ENCODE measurements at regions not wholly inside any gene's neighbourhood (a gene's known extent, or its start where the extent isn't known, plus 50 kb on each side); places are given as distances from the start of the nearest gene placed in this dataset.
"Not testable (repeated sequence)": the region's sequence is repeated elsewhere in the genome, so short reads cannot be mapped to it uniquely, and the experiment has no call there.

DNA sequence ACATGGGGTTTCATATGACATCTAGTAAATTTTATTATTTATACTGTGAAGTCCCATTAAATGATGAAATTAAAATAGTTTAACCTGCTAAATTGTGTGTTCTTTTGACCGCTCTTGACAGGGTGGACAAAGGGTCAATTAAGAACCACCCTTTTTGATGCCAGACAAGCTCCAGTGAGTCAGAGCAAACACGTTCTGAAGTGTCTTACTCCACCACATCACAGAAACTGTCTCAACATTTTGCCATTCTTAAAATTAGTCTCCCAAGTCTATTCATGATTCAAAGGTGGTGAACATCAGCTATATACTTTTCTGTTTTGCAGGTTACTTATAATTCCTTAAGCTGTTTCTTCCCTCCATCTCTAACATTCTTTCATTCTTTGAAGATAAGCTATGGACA, 142.1 kb downstream of the SPATA31A6 start:
- DNase-seq (ENCODE audit: low spot score), result not testable (repeated sequence)

DNA sequence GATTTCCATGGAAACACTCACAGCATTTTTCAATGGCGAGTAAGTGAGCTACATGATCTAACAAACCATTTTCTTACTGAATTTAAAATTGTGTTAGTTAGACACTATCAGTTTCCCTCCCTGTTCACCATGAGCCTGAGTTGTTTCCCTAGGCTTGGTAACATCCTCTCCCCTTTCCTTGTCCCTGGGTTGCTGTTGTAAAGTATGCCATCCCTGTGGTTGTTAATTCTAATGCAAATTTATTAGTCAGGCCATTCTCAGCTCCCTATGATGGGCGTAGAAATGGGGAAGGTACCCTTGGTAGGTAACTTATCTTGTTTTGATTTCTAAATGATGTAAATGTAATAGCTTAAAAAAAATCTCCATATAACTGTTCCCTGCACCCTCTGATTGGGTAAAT, 143.0 kb downstream of the SPATA31A6 start:
- not testable (repeated sequence) for DNase-seq (ENCODE audit: low spot score)

DNA sequence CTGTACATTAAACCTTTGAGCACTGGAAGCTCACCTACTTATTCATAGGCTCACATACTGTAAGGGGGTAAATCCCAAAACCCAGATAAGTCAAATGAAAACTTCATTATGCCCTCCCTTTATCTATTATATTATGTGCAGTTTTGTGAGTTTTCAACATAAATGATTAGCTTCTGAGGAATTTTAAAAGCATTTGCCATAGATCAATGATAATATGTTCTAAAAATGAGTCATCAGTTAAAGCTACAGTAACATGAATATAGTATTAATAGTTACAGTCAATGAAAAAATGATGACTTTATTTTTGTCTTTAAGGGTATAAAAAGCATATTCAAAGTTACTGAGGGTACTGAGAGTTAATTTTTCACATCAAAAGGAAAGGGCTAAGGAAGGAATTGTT, 151.9 kb downstream of the SPATA31A6 start:
- DNase-seq (ENCODE audit: low spot score), result not testable (repeated sequence)

DNA sequence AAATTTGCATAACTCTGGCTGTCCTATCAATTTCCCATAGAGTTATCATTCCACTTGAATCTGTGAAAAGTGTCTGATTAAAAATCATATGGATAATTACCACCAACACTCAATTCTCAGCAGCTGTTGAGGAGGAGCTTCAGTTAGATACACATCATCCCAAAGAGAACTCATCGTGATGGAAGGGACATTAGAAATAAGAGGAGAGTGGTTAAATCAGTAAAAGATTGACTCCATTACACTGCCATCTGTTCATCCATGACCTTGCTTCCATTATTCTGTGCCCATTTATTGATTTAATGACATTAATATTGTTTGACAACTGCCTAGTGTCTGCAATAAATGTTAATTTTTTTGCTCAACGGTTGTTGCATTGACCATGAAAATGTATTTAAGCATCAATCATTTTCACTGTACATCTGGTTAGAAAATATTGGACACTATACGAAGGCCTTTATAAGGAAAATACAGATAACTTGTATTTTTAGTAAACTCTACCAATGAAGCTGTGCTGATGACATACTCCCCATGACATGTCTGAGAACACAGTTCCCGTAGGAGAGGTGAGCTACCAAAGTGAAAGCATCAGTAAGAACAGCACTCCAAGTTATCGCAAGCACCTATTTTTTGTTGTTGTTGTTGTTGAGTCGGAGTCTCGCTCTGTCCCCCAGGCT, 152.7 kb downstream of the SPATA31A6 start:
- DNase-seq (ENCODE audit: low spot score), result not testable (repeated sequence)

DNA sequence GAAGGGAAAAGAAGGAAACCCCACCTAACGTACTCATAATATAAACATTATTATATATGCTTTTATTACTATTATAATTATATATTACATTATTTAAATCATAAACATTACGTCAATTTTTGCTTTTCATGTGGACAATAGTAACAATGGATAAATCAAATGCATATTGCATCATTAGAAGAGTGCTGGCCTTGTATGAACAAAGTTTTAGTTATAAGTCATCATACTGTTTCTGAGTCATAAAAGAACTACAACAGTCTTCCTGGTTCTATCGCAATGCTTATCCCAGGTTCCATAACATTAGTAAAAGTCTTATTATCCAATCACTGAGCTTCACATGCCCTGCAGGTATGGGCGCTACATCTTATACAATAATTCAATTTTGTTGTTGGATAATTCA, 154.8 kb downstream of the SPATA31A6 start:
- not testable (repeated sequence) for DNase-seq (ENCODE audit: low spot score)

DNA sequence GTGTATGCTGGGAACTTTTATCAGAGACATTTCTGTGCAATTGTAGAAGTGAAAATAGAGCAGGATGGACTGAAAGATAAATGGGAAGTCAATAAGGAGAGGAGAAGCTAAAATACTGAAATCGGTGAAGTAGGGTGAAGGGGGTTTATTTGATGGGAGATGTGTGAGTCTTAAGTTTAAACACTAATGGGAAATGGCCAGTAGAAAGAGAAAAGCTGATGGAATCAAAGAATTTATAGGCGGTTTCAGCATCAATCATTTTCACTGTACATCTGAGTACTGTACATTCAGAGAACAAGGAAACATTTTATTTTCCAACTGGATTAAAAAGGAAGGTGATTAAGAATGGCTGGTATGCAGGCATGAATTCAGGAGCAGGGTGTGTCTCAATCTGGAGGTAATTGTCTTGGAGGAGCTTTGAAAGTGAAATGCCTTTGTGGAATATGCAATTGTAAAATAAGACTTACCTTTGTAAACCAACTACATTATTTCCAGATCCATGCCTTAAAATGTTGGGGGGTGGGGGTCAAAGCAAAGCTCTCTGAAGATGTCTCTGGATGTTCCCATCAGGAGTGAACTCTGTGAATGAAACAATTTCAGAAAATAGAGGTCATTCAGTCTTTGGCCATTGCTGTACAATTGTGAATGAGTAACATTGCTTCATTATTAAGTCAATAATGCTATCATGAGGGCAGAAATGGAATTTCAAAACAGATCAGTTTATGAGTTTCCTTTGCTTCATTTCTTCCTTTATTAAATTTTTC, 156.4 kb downstream of the SPATA31A6 start:
- not testable (repeated sequence) for DNase-seq (ENCODE audit: low spot score)

DNA sequence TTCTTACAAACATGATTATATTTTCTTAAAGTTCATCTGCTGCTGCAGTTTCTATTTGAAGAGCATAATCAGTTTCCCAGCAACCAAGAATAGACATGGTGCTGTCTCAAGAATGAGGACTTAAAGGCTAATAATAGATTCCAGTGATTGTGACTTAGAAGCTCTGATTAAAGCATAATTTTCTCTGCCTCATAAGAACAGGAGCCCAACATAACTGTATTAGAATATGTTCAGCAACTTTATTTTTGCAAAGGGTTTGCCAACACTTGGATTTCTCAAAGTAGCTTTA, 156.9 kb downstream of the SPATA31A6 start:
- DNase-seq (ENCODE audit: low spot score), result not testable (repeated sequence)

DNA sequence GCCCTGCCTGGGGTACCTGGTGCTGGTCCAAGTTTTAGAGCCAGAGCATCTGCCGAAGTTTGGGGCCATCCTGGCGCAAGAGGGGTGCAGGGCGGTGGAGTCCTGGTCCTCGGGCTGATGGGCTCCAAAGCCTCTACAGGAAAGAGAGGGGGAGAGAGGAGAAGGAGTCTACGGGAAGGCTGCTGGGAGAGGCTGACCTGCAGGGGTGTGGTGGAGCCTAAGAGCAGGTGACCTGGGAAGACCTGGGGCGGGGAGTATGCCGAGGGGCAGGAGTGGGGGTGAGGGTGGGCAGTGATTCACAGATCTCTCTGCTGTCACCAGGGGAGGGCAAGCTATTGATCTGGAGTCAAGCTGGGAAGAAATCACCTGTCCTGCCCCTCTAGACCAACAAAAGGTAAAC, 158.4 kb downstream of the SPATA31A6 start:
- DNase-seq (ENCODE audit: low spot score), result not testable (repeated sequence)

DNA sequence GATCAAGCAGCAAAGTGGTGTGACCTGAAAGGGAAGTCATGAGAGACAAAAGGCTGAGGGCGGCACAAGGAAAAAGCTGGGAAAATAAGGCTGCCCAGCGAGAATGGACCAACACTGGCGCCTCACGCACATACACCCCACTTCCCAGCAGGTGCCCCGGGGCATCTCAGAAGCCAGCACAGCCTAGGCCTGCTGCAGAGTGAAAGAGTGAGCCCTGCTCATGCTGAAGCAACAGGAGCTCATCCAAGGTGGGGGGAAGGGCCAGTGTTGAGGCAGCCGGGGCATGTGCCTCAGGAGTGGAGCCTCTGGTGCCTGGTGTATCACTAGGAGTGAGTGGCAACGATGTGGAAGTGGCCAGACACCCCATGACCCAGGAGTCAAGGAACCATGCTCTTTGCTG, 158.8 kb downstream of the SPATA31A6 start:
- not testable (repeated sequence) for DNase-seq (ENCODE audit: low spot score)

DNA sequence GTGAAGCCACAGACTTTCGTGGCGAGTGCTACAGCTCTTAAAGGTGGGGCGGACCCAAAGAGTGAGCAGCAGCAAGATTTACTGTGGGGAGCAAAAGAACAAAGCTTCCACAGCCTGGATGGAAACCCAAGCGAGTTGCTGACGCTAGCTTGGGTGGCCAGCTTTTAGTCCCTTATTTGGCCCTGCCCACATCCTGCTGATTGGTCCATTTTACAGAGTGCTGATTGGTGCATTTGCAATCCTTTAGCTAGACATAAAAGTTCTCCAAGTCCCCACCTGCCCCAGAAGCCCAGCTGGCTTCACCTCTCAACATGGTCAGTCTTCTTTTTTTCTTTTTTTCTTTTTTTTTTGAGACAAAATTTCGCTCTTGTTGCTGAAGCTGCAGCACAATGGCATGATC, 161.0 kb downstream of the SPATA31A6 start:
- DNase-seq (ENCODE audit: low spot score), result not testable (repeated sequence)

DNA sequence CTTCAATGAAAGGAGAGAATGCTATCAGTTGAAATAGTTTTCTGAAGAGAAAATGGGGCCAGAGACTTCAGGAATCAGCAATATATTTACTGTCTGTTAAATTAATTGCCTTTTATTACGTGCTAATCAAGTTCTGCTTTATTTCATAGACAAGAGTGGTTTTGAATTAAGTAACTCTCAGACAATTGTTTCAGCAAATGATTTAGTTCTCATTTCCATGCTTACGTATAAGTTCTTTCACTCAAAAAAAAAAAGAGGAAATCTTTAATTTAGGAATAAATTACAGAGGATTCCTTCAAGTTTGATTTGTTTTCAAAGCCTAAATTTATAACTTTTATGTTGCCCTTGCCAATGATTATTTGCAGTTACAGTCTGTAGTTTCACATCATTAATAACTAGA, 163.5 kb downstream of the SPATA31A6 start:
- DNase-seq (ENCODE audit: low spot score), result not testable (repeated sequence)

DNA sequence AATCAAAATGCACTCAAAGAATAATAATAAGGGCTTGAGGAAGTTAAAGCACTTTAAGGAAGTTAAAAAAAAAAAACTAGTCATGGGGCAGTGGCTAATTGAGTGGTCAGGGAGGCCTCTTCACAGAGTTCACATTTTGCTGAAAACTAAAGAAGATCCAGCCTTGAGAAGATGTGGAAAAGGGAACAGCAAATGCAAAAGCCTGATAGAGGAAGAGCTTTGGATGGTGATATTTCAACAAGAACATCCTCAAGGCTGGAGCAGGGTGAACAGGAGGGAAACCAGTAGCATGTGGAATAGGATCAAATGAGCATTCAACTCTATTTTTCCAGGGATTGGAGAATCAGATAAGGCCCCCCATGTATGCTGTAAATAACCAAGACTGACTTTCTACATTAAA, 165.7 kb downstream of the SPATA31A6 start:
- DNase-seq (ENCODE audit: low spot score), result not testable (repeated sequence)

DNA sequence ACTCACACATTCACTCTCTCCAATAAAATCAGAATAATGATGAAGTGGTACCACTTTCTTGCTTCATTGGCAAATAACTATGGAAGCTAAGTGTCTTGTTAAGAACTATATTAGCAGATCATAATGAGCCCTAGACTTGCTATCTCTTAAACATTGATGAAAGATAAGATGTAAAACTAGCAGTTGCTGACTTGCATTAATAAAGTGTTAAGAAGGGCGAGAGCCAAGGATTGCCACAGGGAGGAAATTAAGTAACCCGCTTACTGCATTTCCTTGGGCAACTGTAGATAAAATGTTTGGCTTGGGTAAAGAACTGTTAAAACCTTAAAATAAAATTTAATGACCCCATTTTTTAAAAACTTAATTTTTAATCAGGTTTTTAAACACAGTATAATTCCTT, 167.0 kb downstream of the SPATA31A6 start:
- DNase-seq (ENCODE audit: low spot score), result not testable (repeated sequence)

DNA sequence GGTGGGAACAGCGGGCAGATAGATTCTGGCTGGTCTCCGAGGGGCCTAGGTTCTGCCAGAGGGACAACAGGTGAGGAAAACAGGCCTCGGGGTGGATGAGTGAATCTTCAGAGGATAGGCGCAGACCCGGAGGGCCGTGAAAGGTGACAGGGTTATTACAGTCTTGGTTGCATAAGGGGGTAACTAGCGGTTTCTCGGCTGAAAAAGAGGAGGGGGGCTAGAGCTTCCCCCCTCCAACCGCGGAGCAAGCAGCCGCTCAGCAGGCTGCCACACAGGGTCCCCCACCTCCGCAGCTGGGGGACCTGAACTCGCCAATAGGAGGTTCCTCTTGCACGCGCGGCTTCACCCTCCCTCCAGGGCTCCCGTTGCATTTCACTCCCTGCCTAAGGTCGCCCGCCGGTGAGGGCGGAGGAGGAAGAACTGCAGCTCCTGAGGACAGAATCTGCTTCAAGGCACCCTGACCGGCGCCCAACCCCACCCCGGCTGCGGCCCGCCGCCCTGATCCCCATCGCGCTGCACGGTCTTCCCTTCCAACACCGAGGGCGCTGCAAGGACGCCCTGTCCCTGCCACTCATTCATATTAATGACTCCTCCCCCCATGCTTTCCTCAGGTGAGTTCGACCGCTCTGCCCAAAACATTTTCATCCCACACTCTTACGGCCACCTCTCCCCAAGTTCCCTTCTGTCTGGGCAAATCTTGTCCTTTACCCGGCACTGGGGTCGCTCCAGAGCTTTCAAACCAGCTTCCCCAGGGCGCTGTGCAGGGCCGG, 174.3 kb downstream of the SPATA31A6 start:
- not testable (repeated sequence) for DNase-seq (ENCODE audit: low spot score)

DNA sequence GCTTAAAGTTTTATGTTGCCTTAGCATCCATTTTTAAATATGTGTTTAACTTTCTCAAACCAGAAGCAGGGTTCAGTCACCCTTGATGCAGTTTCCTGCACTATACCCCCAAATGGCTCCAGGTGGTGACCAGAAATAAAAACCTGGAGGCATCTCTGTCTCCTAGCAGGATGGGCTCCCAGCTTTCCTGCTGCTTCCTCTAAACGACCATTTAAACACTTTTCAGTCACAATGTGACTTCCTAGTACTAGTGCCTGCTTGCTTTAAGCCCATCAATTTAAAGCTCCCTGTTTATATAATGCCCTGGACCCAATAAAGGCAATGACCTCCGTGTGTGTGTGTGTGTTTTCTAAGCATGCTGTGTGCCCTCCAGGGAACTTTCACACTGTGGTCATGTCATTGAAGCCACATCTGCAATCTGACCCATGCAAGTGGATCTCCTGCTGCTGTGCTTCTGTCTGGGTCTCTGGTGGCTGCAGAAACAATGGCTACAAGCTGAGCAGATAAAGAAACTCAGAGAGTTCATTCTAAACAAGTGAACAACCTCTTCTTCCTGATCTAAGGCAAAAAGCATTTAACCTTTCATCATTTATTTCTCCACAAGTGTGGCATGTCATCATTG, 175.3 kb downstream of the SPATA31A6 start:
- not testable (repeated sequence) for DNase-seq (ENCODE audit: low spot score)

DNA sequence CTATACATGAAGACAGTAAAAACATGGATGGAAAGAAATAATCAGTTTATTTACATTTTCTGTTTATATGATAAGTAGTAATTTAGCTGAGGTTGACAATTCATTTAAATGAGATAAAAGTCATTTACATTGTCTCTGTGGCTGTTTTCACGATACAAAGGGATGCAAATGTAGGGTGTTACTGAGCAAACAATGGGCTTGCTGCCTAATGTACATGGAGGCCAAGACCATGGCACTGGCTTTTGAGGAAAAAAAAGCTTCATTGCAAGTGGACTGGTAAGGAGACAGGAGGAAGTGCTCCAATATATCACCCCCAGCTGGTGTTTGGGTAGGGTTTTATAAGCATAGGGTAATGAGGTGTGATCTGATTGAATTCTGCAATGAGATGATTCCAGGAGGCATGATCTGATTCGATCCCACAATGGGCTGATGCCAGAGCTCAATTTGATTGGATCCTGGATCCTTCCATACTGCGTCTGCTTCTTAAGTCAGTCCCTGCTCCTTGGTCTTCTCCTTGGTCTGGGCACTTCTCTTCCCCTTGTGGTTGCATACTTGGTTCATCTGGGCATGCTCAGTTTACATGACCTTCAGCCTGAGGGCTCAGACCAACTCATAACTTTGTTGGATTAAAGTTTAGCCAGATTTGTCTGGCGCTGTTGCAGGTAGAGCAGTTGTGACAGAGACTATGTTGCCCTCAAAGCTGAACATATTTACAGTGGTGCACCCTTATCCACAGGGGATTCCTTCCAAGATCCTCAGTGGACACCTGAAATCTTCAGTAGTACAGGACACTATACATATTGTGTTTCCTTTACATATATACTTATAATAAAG, 181.2 kb downstream of the SPATA31A6 start:
- DNase-seq (ENCODE audit: low spot score), result not testable (repeated sequence)

DNA sequence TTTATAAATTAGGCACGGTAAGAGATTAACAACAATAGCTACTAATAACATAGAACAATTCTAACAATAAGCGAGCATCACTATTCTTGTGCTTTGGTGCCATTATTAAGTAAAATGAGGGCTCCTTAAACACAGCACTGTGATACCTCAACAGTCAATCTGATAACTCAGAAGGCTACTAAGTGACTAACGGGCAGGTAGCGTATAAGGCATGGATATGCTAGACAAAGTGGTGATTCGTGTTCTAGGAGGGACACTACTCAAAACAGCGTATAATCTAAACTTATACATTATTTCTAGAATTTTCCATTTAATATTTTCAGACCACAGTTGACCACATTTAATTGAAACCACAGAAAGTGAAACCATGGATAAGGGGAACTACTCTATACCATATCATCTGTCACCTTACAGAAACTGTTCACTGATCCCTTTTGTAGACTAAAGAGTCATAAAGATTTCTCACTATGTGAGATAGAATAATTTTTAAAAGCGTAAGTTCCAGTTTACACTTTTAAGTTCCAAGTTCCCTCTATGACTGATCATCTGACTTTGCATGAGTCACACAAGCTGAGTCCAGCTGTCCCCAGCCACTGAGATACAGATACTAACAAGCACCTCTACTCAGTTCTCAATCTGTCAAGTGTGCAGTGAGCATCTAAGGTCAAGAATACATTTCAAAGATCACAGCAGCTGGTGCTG, 181.9 kb downstream of the SPATA31A6 start:
- DNase-seq (ENCODE audit: low spot score), result not testable (repeated sequence)

DNA sequence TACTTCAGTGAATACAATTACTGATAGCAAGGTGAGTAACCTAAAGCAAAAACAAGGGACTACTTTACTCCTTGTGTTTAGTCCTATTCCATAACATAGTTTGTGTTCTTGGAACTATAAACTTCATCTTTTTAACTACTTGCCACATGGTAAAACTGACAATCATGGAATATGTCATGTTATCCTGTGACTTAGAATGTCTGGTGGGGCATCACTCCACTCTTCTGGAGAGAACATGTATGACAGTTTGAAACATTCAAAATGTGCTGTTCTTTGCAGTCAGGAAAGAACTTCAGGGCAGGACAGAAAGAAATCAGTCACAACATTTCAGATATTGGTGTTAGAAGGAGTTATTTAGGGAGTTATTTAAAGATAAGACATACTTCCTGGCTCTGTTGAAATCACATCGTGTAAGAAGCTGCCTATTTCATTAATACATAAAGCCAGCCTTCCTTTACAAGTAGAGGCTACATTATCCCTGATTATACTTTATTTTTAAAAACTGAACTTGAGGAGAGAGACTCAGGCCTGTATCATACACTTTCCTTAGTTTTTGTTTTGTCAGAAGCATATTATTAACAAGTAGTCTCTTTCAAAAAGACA, 184.9 kb downstream of the SPATA31A6 start:
- not testable (repeated sequence) for DNase-seq (ENCODE audit: low spot score)

DNA sequence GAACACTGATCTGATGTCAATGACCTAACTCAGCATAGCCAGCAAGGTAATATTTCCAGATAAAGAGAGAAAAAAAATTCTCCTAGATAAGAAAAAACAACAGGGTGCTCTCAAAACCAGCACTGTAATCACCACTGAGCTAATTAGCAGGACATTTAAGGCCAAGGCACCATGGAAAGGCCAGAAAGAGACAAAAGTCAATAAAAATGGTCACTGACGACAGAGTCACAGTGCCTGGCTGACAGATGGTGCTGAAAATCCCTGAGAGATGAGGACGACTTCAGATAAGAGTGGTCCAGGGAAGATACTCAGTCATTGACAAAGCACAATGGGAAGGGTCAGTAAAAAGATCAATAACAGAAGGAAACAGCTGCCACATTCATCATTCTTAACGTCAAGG, 186.7 kb downstream of the SPATA31A6 start:
- not testable (repeated sequence) for DNase-seq (ENCODE audit: low spot score)

DNA sequence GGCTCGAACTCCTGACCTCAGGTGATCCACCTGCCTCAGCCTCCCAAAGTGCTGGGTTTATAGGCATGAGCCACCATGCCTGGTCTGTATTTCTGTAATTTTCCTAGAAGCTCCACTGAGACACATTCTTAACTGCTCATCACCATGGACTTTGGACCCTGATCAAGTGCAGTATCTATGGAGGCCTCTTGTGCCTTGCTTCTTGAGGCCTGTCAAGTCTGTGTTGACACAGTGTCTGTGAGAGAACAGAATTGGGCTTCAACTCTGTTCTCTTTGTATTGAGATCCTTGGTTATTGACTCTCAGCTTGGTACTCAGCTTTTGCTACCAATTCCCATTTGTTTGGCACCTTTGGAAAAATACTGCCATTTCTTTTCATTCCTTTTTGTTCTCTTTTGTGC, 188.0 kb downstream of the SPATA31A6 start:
- DNase-seq (ENCODE audit: low spot score), result not testable (repeated sequence)
